Tibial nerve (tissue), 4 donors: ENCODE measurements at regions not wholly inside any gene's neighbourhood (a gene's known extent, or its start where the extent isn't known, plus 50 kb on each side); places are given as distances from the start of the nearest gene placed in this dataset.

Source experiments
- DNase-seq, 2 donors: peaks; one replicate each; pipeline ENCODE4 v3.0.0-alpha.2; 2019; ENCODE audit warnings: low spot score in 2 of 2
- H3K27ac ChIP-seq, 4 donors: fragments of 200-600 bp; sonication (generic) in 3 of 4; one replicate each; pipeline ENCODE4 v1.5.1; 2017 to 2019; ENCODE audit warnings: mild to moderate bottlenecking in 1 of 4
- H3K27me3 ChIP-seq, 2 donors: fragments of 200-600 bp; sonication (generic) in 1 of 2; one replicate each; pipeline versions ENCODE4 v1.5.1 to v1.6.0; 2017 to 2019
- H3K36me3 ChIP-seq, 3 donors: fragments of 200-600 bp; sonication (generic); one replicate each; pipeline ENCODE4 v1.5.1; 2018 to 2019
- H3K4me1 ChIP-seq, 4 donors: fragments of 200-600 bp; sonication (generic) in 3 of 4; one replicate each; pipeline ENCODE4 v1.5.1; 2017 to 2019
- H3K4me3 ChIP-seq, 4 donors: fragments of 200-600 bp; sonication (generic) in 3 of 4; one replicate each; pipeline ENCODE4 v1.5.1; 2017 to 2019; ENCODE audit warnings: mild to moderate bottlenecking in 1 of 4, moderate library complexity in 1 of 4
- H3K9me3 ChIP-seq, 4 donors: fragments of 200-600 bp; sonication (generic) in 3 of 4; one replicate each; pipeline ENCODE4 v1.5.1; 2017 to 2019
- EP300 ChIP-seq, 2 donors: sonication (generic); formaldehyde crosslinking; IDR thresholded peaks; one replicate each; pipeline ENCODE4 v1.6.1; 2017; ENCODE audit warnings: antibody characterized with exemption in 2 of 2, mild to moderate bottlenecking in 1 of 2
- POLR2A ChIP-seq, 2 donors: fragments of 450-650 bp; IDR thresholded peaks; one replicate each; pipeline ENCODE4 v1.6.1; 2017; ENCODE audit warnings: antibody characterized with exemption in 2 of 2, mild to moderate bottlenecking in 2 of 2, moderate library complexity in 2 of 2
- WGBS, 2 donors: methylation state at CpG; one replicate each; pipeline ENCODE4 v1.1.5; 2018; 5-methylcytosine and 5-hydroxymethylcytosine counted together
- TF ChIP-seq, protein P1 (sequence below), 5 experiments: fragments of 200-600 bp in 3 of 5; fragments of 450-650 bp in 2 of 5; sonication (generic) in 3 of 5; IDR thresholded peaks; one replicate each; pipeline ENCODE4 v1.5.1; 2016 to 2019; ENCODE audit warnings: antibody characterized with exemption in 5 of 5, mild to moderate bottlenecking in 3 of 5, moderate library complexity in 2 of 5

GRCh38 chr4:125722009-125722408, 407.3 kb downstream of the FAT4 start:
- H3K4me3 ChIP-seq: no peak overlapping the region
- no peak overlapping the region for H3K27ac ChIP-seq
- no peaks in the 10 kb centered on the region for H3K4me1 ChIP-seq
- H3K9me3 ChIP-seq: no peaks in the 10 kb centered on the region
- TF ChIP-seq EP300 (IDR thresholded peaks at IDR 0.05) (no peak), POLR2A (IDR thresholded peaks at IDR 0.05) (no peak)
- TF ChIP-seq, protein P1, sequence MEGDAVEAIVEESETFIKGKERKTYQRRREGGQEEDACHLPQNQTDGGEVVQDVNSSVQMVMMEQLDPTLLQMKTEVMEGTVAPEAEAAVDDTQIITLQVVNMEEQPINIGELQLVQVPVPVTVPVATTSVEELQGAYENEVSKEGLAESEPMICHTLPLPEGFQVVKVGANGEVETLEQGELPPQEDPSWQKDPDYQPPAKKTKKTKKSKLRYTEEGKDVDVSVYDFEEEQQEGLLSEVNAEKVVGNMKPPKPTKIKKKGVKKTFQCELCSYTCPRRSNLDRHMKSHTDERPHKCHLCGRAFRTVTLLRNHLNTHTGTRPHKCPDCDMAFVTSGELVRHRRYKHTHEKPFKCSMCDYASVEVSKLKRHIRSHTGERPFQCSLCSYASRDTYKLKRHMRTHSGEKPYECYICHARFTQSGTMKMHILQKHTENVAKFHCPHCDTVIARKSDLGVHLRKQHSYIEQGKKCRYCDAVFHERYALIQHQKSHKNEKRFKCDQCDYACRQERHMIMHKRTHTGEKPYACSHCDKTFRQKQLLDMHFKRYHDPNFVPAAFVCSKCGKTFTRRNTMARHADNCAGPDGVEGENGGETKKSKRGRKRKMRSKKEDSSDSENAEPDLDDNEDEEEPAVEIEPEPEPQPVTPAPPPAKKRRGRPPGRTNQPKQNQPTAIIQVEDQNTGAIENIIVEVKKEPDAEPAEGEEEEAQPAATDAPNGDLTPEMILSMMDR (IDR thresholded peaks at IDR 0.05): no peak
- DNase-seq: no peak
- no peaks in the 10 kb centered on the region for H3K27me3 ChIP-seq
- WGBS, 2 donors: 90 to 98% methylated on average over 2 of the region's 2 CpGs
- no peaks in the 10 kb centered on the region for H3K36me3 ChIP-seq

DNA sequence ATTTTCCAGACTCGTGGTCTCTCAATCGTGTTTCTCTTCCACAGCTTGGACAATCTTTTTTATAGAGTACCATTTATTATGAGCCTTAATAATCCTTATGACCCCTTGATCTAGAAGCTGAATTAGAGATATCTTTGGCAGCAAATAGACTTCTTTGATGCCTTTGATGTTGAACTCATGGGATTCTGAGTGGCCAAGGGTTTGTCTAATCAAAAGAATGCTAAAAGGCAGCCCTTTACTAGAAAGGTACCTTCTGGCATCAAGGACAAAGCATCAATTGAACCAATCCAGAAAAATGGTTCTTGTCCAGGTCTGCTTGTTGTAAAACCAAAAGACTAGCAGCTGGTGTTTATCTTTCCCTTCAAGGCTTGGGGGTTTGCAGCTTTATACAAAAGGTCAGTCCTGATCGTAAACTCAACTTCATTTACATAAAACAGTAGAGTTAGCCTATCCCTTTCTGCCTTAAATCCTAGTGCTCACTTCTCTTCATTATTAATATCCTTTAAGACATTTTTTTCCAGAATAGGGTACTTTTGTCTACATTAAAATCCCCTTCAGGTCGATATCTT, 411.3 kb downstream of the FAT4 start:
- Histone ChIP-seq H3K4me1 (no peaks in the 10 kb centered on the region), H3K27me3 (no peaks in the 10 kb centered on the region), H3K4me3 (no peak overlapping the region), H3K9me3 (no peaks in the 10 kb centered on the region), H3K36me3 (no peaks in the 10 kb centered on the region), H3K27ac (no peak overlapping the region)
- DNase-seq: no peak
- 52 to 58% methylated on average over 4 of the region's 4 CpGs for WGBS, 2 donors
- TF ChIP-seq, protein P1 (IDR thresholded peaks at IDR 0.05): no peak
- TF ChIP-seq EP300 (IDR thresholded peaks at IDR 0.05) (no peak), POLR2A (IDR thresholded peaks at IDR 0.05) (no peak)

GRCh38 chr4:125727931-125728330, 413.2 kb downstream of the FAT4 start:
- no peak overlapping the region for H3K27ac ChIP-seq
- WGBS, 2 donors: 97 to 100% methylated on average over 2 of the region's 2 CpGs
- no peaks in the 10 kb centered on the region for H3K36me3 ChIP-seq
- H3K9me3 ChIP-seq: no peaks in the 10 kb centered on the region
- no peak overlapping the region for H3K4me3 ChIP-seq
- no peaks in the 10 kb centered on the region for H3K27me3 ChIP-seq
- no peak for DNase-seq
- no peaks in the 10 kb centered on the region for H3K4me1 ChIP-seq
- no peak for TF ChIP-seq POLR2A (IDR thresholded peaks at IDR 0.05)
- TF ChIP-seq, protein P1 (IDR thresholded peaks at IDR 0.05): no peak
- no peak for TF ChIP-seq EP300 (IDR thresholded peaks at IDR 0.05)

GRCh38 chr4:125728568-125728967, 413.8 kb downstream of the FAT4 start:
- Histone ChIP-seq H3K27me3 (no peaks in the 10 kb centered on the region), H3K36me3 (no peaks in the 10 kb centered on the region), H3K27ac (no peak overlapping the region), H3K9me3 (no peaks in the 10 kb centered on the region), H3K4me1 (no peaks in the 10 kb centered on the region), H3K4me3 (no peak overlapping the region)
- TF ChIP-seq, protein P1 (IDR thresholded peaks at IDR 0.05): no peak
- TF ChIP-seq POLR2A (IDR thresholded peaks at IDR 0.05) (no peak), EP300 (IDR thresholded peaks at IDR 0.05) (no peak)
- 71 to 72% methylated on average over 2 of the region's 2 CpGs for WGBS, 2 donors
- no peak for DNase-seq

GRCh38 chr4:125729171-125729570, 414.4 kb downstream of the FAT4 start:
- Histone ChIP-seq H3K27ac (no peak overlapping the region), H3K4me1 (no peaks in the 10 kb centered on the region), H3K4me3 (no peak overlapping the region), H3K27me3 (no peaks in the 10 kb centered on the region), H3K9me3 (no peaks in the 10 kb centered on the region), H3K36me3 (no peaks in the 10 kb centered on the region)
- TF ChIP-seq, protein P1 (IDR thresholded peaks at IDR 0.05): no peak
- DNase-seq: no peak
